ENCODE measurements at regions not wholly inside any gene's neighbourhood (a gene's known extent, or its start where the extent isn't known, plus 50 kb on each side); places are given as distances from the start of the nearest gene placed in this dataset.

DNA sequence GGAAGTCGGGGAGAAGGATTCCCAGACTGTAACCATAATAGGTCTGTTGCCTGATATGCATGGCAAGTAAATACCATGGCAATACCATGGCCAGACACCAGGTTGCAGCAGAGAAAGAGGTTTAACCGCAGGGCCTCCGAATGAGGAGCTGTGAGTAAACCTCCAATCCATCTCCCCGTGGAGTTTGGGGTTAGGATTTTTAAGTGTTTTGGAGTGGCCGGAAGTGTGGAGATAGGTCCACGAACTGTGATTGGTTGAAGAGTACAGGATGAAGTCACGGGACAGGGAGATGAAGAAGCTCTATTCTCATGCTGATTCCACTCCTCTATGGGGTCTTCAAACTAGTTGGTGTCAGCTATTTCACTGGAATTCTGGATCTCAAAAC, 127.9 kb downstream of the ST8SIA2 start:
- peak; percentile 92 for TF ChIP-seq CTCF (conservative IDR thresholded peaks at IDR 0.05)
- peak overlapping the region; percentile 29; the same call in 1 of the 2 replicates for H3K27ac ChIP-seq

- H3K27ac ChIP-seq = peak overlapping the region; percentile 29; the same call in 1 of the 2 replicates
- no peak for TF ChIP-seq CTCF (conservative IDR thresholded peaks at IDR 0.05)
Observed at GRCh38 chr15:92520914-92521623, 127.4 kb downstream of the ST8SIA2 start.

DNA sequence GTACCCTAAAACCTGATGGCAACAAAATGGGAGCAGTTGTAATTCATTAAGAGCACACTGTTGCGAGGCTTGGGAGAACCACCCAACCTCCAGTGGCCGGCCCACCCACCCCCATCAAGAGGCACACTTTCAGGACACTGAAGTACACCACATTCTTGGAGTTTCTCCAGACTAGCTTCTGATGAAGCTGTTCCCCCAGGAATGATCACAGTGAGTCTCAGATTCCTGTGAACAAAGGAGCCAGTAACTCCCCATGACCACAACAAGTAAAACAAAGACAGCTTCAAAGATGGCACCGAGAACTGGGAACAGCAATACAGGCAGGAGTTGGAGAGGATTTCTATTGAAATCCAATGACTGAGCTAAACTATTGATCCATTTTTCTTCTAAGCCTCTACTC, 126.0 kb downstream of the ST8SIA2 start:
- no peak overlapping the region for H3K27ac ChIP-seq
- no peak for TF ChIP-seq CTCF (conservative IDR thresholded peaks at IDR 0.05)

All from VCaP (cell line).